GM21717 (cell line): ENCODE measurements at regions not wholly inside any gene's neighbourhood (a gene's known extent, or its start where the extent isn't known, plus 50 kb on each side); places are given as distances from the start of the nearest gene placed in this dataset.

ENCODE experiments used
- ATAC-seq: cut with Tn5 transposase; IDR thresholded peaks from one replicate; pipeline ENCODE4 v1.9.1; 2021; ENCODE audit warnings: mild to moderate bottlenecking, moderate library complexity; ENCODE audit not compliant: unreplicated experiment

GRCh38 chr18:31213641-31214040 is 51.0 kb upstream of the DSC1 start:
- no peak for ATAC-seq

DNA sequence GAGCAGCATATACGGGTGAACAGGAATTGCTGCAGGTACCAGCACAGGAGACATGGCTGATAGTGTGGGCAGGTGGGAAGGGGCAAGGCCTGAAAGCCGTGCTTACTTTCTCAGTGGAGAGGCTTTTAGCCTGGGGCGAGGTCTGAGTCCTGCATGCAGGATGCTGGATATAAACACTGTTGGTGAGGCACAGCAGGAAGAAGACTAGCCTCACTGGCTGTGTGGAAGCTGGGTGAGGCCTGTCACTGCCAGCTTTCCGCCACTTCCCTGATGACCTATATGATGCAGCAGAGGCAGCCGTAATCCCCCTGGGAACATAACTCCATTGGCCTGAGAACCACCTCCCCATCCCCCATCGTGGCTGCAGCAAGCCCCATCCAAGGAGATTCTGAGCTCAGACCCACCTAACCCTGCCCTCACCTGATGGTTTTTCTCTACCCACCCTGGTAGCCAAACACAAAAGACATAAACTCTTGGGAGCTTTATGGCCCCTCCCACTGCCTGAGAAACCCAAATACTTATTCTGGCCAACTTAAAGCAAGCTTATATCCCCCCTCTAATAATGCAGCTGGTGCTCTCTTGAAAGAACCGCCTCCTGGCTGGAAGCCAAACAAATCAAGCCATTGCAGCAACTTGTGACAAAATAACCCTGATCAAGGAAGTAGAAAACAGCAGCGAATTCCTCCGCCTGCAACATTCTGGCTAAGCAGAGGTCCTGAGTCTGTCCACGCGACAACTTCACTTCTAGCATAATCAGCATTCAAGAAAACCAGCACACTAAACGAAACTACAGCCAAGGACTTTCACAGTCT is 54.6 kb upstream of the DSC1 start:
- ATAC-seq: no peak

GRCh38 chr18:31218671-31219383 is 56.2 kb upstream of the DSC1 start:
- no peak for ATAC-seq

DNA sequence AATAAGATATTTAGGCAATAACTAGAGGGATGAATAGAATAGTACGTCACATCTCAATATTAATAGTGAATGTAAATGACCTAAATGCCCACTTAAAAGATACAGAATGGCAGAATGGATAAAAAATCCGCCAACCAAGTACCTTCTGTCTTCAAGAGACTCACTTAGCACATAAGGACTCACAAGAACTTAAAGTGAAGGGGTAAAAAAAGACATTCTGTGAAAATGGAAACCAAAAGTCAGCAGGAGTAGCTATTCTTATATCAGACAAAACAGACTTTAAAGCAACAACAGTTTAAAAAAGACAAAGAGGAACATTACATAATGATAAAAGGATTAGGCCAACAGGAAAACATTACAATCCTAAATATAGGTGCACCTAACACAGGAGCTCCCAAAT is 56.7 kb upstream of the DSC1 start:
- ATAC-seq: no peak

- no peak for ATAC-seq
Observed at GRCh38 chr18:31223371-31223770, 60.7 kb upstream of the DSC1 start.

- ATAC-seq: no peak
Observed at GRCh38 chr18:31225668-31226067, 63.0 kb upstream of the DSC1 start.

DNA sequence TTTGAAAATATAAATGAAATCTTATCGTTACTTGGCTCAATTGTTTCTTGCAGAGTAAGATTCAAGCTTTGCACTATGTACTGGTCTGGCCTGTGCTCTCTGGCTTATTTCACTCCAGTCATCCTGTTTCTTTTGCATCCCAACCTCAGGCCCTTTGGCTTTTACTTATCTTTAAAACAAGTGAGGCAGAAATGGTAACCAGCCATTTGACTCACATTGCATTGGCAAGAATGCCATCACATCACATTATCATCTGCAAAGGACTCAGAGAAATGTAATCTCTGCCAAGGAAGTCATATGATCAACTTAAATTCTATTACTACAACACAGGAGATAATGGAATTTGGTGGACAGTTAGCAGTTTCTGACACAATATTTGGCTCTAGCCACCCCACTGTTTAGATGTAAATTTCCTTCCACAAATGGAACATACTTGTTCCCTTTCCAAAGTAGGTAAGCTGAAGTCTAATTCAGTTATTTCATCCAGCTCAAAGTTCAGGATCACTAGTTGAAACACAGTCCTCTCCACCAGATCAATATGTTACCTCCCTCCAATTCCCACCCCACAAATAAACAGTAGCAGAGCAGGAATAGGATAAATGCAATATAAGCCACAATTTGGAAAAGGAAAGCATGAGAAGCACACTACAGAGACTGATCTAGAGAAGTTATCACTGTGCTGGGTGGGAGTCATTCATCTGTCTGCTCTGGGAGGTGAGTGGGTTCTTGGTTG is 65.0 kb upstream of the DSC1 start:
- ATAC-seq: no peak

- ATAC-seq: no peak
Observed at GRCh38 chr18:31229829-31230228, 67.2 kb upstream of the DSC1 start.

DNA sequence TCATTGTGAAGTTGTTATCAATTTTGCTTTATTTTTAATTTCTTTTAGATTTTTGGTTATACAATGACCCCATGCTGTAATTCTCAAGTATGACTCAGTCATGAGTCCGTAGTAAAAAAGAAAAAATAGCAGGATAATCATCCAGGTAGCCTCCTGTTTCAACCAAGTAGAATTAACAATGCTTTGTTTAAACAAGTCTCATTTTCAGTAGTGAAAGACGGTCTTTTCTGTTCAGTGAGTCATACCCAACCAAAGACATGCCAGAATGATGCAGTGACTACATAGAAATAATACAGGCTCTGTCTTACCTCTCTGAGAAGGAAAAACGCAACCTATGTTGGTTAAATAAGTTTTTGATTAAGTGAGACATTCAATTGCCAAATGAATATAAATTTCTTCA is 67.8 kb upstream of the DSC1 start:
- ATAC-seq: peak; percentile 84

- no peak for ATAC-seq
Observed at GRCh38 chr18:31232013-31232412, 69.4 kb upstream of the DSC1 start.

DNA sequence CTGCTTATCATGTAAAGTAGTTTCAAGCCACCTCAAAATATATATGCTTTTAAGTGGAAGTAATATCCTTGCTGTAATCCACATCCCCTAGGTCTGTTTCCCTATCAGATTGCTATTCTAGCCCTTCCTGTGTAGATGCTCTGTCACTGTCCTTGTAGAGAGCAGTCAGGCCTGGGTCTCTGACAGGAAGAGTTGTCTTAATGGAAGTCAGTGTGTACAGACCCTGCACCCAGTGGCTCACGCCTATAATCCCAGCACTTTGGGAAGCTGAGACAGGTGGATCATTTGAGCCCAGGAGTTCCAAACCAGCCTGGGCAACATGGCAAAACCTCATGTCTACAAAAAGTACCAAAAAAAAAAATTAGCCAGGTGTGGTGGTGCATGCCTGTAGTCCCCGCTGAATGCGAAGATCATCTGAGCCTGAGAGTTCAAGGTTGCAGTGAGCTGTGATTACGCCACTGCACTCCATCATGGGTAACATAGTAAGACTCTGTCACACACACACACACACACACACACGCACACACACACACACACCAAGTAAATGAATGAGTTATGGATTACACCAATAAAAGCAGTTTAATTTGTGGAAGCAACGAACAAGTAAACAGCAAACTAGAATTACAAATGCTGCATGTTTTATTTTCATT is 70.2 kb upstream of the DSC1 start:
- no peak for ATAC-seq

DNA sequence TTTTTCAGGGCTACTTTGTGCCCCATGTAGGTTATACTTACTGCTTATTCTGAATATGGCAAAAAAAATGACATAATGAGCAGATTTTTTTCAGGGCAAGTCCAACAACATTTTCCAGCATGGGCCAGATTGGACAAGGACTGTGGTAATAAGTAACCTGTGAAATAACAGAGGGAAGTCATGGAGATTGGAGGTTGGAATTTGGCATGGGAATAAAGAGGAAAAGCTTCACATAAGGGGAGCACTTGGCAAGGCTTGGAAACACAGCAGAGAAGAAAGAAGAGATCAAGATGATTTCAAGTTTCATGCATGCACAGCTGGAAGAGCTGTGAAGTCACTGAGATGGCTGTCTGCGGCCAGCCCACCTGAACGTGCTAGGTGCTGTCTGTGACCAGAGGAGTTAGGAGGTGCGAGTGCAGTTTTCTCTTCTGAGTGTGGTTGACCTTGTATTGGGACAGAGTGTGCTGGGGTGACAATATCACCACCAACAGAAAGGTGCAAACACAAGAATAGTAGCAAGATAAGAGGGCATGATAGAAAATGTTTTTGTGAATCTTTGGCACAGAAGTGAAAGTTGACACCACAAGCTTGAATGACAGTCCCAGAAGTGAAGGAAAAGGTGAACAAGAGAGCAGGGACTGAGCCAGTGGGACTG is 71.1 kb upstream of the DSC1 start:
- ATAC-seq: no peak

- ATAC-seq: no peak
Observed at GRCh38 chr18:31235856-31236255, 73.2 kb upstream of the DSC1 start.

DNA sequence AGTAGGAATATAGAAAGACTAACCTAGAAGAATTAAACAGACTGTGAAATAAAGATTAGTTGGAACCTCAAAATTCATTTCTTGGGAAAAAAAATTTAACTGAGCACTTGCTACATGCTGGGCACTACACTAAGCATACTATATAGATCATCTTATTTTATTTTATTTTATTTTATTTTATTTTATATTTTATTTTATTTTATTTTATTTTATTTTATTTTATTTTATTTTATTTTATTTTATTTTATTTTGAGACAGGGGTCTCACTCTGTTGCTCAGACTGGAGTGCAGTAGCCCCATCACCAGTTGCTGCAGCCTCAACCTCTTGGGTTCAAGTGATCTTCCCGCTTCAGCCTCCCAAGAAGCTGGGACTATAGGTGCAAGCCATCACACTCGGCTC is 74.5 kb upstream of the DSC1 start:
- no peak for ATAC-seq

- no peak for ATAC-seq
Observed at GRCh38 chr18:31241425-31241824, 76.5 kb upstream of the DSG1 start.

- no peak for ATAC-seq
Observed at GRCh38 chr18:31241900-31242409, 76.0 kb upstream of the DSG1 start.

DNA sequence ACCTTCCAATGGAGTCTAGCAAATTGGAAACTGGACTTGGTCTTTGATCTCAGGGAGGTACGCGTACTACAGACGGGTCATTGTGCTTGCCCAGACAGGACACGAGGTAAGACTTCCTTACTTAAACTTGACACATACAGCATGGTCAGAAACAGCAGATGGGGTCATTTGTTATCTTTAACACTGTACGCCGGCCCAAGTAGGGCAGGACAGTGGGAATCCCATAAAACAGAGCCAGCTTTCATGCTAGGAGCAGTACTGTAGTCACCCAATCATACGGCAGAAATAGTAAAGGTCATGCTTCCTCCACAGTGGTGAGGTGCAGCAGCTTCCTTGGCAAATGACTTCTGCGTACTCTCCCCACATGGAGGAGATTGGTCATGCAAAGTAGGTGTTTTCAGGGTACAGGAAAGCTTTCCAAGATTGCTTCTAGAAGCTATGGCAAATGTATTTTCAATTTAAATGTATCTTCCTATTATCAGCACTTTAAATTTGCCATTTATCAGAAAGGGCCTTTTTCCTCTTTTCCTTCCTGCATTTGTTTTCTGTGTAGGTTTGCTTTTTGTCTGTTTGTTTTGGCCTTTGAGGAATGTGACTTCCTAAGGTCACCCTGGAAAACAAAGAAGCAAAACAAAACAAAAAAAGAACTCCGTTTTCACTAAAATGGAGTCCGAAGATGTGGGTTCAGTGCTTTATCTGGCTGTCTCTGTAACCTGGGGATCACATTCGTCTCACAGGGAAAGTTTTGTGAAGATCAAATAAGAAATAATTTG is 74.0 kb upstream of the DSG1 start:
- no peak for ATAC-seq

- ATAC-seq: no peak
Observed at GRCh38 chr18:31244771-31245394, 73.1 kb upstream of the DSG1 start.

GRCh38 chr18:31245820-31246219 is 72.1 kb upstream of the DSG1 start:
- no peak for ATAC-seq
